WTC11 (cell line): ENCODE measurements at regions not wholly inside any gene's neighbourhood (a gene's known extent, or its start where the extent isn't known, plus 50 kb on each side); places are given as distances from the start of the nearest gene placed in this dataset.
"Not testable (repeated sequence)": the region's sequence is repeated elsewhere in the genome, so short reads cannot be mapped to it uniquely, and the experiment has no call there.

Source experiments
- ATAC-seq: fragments of 200-7000 bp; cut with Tn5 transposase; 2 replicates; pipeline ENCODE4 v1.10.0; 2021; ENCODE audit warnings: mild to moderate bottlenecking, moderate library complexity
- CTCF ChIA-PET: fragments of 300-600 bp; sonication (Branson Sonifier 250); formaldehyde crosslinking; loops from one replicate; lab custom pipeline; 2021; ENCODE audit warnings: antibody characterized with exemption; lab: Charles Lee
- POLR2A ChIA-PET: fragments of 350-600 bp; sonication (Branson Sonifier 250); formaldehyde crosslinking; loops from one replicate; lab custom pipeline; 2021; ENCODE audit warnings: antibody characterized with exemption; lab: Charles Lee
- DNase-seq: peaks from one replicate; pipeline ENCODE4 v3.0.0; 2021; ENCODE audit warnings: low spot score
- H3K27ac Mint-ChIP-seq: 2 replicates; pipeline ENCODE4 v1.8.0; 2021; ENCODE audit warnings: mixed read lengths
- H3K27me3 Mint-ChIP-seq: 2 replicates; pipeline ENCODE4 v1.8.0; 2021; ENCODE audit warnings: low read depth, mild to moderate bottlenecking, moderate library complexity, mixed read lengths
- H3K36me3 Mint-ChIP-seq: 2 replicates; pipeline ENCODE4 v1.8.0; 2021; ENCODE audit warnings: mixed read lengths
- H3K4me1 Mint-ChIP-seq: 2 replicates; pipeline ENCODE4 v1.8.0; 2022; ENCODE audit warnings: mixed read lengths
- H3K4me3 Mint-ChIP-seq: 2 replicates; pipeline ENCODE4 v1.8.0; 2021; ENCODE audit warnings: mild to moderate bottlenecking, moderate library complexity, mixed read lengths
- H3K9me3 Mint-ChIP-seq: 2 replicates; pipeline ENCODE4 v1.8.0; 2021; ENCODE audit warnings: mixed read lengths
- ATF1 ChIP-seq: sonication (generic); formaldehyde crosslinking; IDR thresholded peaks from 2 replicates; pipeline ENCODE4 v1.8.1; 2023; ENCODE audit warnings: mild to moderate bottlenecking, moderate library complexity, missing genetic modification reagents
- ATF3 ChIP-seq: sonication (generic); formaldehyde crosslinking; conservative IDR thresholded peaks from 2 replicates; pipeline ENCODE4 v1.8.1; 2022; ENCODE audit warnings: mild to moderate bottlenecking, missing genetic modification reagents
- ESRRA ChIP-seq: sonication (generic); formaldehyde crosslinking; IDR thresholded peaks from 2 replicates; pipeline ENCODE4 v1.8.1; 2022; ENCODE audit warnings: mild to moderate bottlenecking, missing genetic modification reagents, borderline replicate concordance
- FOXK1 ChIP-seq: sonication (generic); formaldehyde crosslinking; IDR thresholded peaks from 2 replicates; pipeline ENCODE4 v1.8.0; 2022; ENCODE audit warnings: mild to moderate bottlenecking, moderate library complexity, missing genetic modification reagents
- GRHL2 ChIP-seq: fragments of 250-450 bp; sonication (Bioruptor Pico); IDR thresholded peaks from 2 replicates; pipeline ENCODE4 v1.8.0; 2022; ENCODE audit warnings: mild to moderate bottlenecking, moderate library complexity; ENCODE audit not compliant: insufficient replicate concordance, severe bottlenecking
- GTF2I ChIP-seq: fragments of 250-450 bp; sonication (Bioruptor Pico); conservative IDR thresholded peaks from 2 replicates; pipeline ENCODE4 v1.4.0; 2021; ENCODE audit warnings: mild to moderate bottlenecking
- MXD4 ChIP-seq: fragments of 250-450 bp; sonication (Bioruptor Pico); IDR thresholded peaks from 2 replicates; pipeline ENCODE4 v1.8.0; 2021; ENCODE audit warnings: mild to moderate bottlenecking, moderate library complexity, borderline replicate concordance
- NFATC4 ChIP-seq: fragments of 250-450 bp; sonication (Bioruptor Pico); IDR thresholded peaks from 2 replicates; pipeline ENCODE4 v1.9.0; 2021; ENCODE audit warnings: mild to moderate bottlenecking
- NR1H2 ChIP-seq: sonication (generic); formaldehyde crosslinking; IDR thresholded peaks from 2 replicates; pipeline ENCODE4 v1.9.0; 2021; ENCODE audit warnings: mild to moderate bottlenecking, moderate library complexity, missing genetic modification reagents
- SMAD3 ChIP-seq: sonication (generic); formaldehyde crosslinking; IDR thresholded peaks from 2 replicates; pipeline ENCODE4 v1.8.0; 2022; ENCODE audit warnings: missing genetic modification reagents, mild to moderate bottlenecking, borderline replicate concordance
- SMAD4 ChIP-seq: sonication (generic); formaldehyde crosslinking; IDR thresholded peaks from 2 replicates; pipeline ENCODE4 v1.8.0; 2022; ENCODE audit warnings: mild to moderate bottlenecking, missing genetic modification reagents
- STAT6 ChIP-seq: sonication (generic); formaldehyde crosslinking; conservative IDR thresholded peaks from 2 replicates; pipeline ENCODE4 v1.8.1; 2023; ENCODE audit warnings: mild to moderate bottlenecking, low read depth, missing genetic modification reagents, moderate library complexity
- TCF7 ChIP-seq: sonication (generic); formaldehyde crosslinking; IDR thresholded peaks from 2 replicates; pipeline ENCODE4 v1.8.0; 2022; ENCODE audit warnings: mild to moderate bottlenecking, low read depth, missing genetic modification reagents, moderate library complexity
- TEAD4 ChIP-seq: sonication (generic); formaldehyde crosslinking; IDR thresholded peaks from 2 replicates; pipeline ENCODE4 v1.8.0; 2022; ENCODE audit warnings: mild to moderate bottlenecking, missing genetic modification reagents
- USF1 ChIP-seq: sonication (generic); formaldehyde crosslinking; IDR thresholded peaks from 2 replicates; pipeline ENCODE4 v1.8.0; 2022; ENCODE audit warnings: mild to moderate bottlenecking, missing genetic modification reagents
- ZNF138 ChIP-seq: sonication (generic); formaldehyde crosslinking; conservative IDR thresholded peaks from 2 replicates; pipeline ENCODE4 v1.8.1; 2022; ENCODE audit warnings: mild to moderate bottlenecking, moderate library complexity, missing genetic modification reagents
- ZNF416 ChIP-seq: fragments of 250-450 bp; sonication (Bioruptor Pico); IDR thresholded peaks from 2 replicates; pipeline ENCODE4 v1.9.0; 2021; ENCODE audit warnings: mild to moderate bottlenecking, inconsistent platforms
- ZNF512 ChIP-seq: sonication (generic); formaldehyde crosslinking; IDR thresholded peaks from 2 replicates; pipeline ENCODE4 v1.8.1; 2022; ENCODE audit warnings: missing genetic modification reagents, borderline replicate concordance

GRCh38 chr14:54023027-54023426, 66.4 kb upstream of the BMP4 start (continued):
- TF ChIP-seq TCF7 (CRISPR knock-in tag) (no peak), ATF1 (CRISPR knock-in tag) (no peak), GRHL2 (CRISPR knock-in tag) (no peak), NR1H2 (CRISPR knock-in tag) (no peak), ZNF138 (no peak), FOXK1 (CRISPR knock-in tag) (no peak), USF1 (CRISPR knock-in tag) (no peak), GTF2I (CRISPR knock-in tag) (no peak), NFATC4 (no peak), SMAD4 (CRISPR knock-in tag) (no peak)

- peak; percentile 12 for DNase-seq
- Mint-ChIP-seq H3K27me3 (no peaks in the 10 kb centered on the region), H3K4me3 (no peak overlapping the region), H3K4me1 (no peaks in the 10 kb centered on the region), H3K27ac (no peak overlapping the region), H3K36me3 (peaks cover 18% of the 10 kb centered on the region)
- TF ChIP-seq ZNF416 (CRISPR knock-in tag) (no peak), NR1H2 (CRISPR knock-in tag) (no peak), SMAD4 (CRISPR knock-in tag) (no peak), FOXK1 (CRISPR knock-in tag) (no peak), ATF3 (CRISPR knock-in tag) (no peak), ZNF512 (CRISPR knock-in tag) (no peak), TCF7 (CRISPR knock-in tag) (no peak), MXD4 (CRISPR knock-in tag) (no peak), SMAD3 (CRISPR knock-in tag) (no peak), TEAD4 (no peak)
- TF ChIP-seq, all 79 proteins: peak for 0
- POLR2A ChIA-PET: no interaction called here
- CTCF ChIA-PET: no interaction called here
- no peak for ATAC-seq
- peaks cover 31% of the 10 kb centered on the region for H3K9me3 Mint-ChIP-seq
Observed at GRCh38 chr14:54025661-54026060, 69.0 kb upstream of the BMP4 start.

GRCh38 chr14:54026671-54027070, 70.0 kb upstream of the BMP4 start:
- ATAC-seq (no peak), DNase-seq (no peak)
- Mint-ChIP-seq H3K4me1 (no peaks in the 10 kb centered on the region), H3K9me3 (peaks cover 27% of the 10 kb centered on the region), H3K27ac (no peak overlapping the region), H3K27me3 (no peaks in the 10 kb centered on the region), H3K36me3 (peaks cover 15% of the 10 kb centered on the region), H3K4me3 (no peak overlapping the region)
- TF ChIP-seq STAT6 (CRISPR knock-in tag) (no peak), ZNF512 (CRISPR knock-in tag) (no peak), ESRRA (no peak)
- CTCF ChIA-PET: no interaction called here
- POLR2A ChIA-PET: no interaction called here

- H3K27ac Mint-ChIP-seq, POLR2A ChIA-PET, H3K4me1 Mint-ChIP-seq, ATAC-seq, CTCF ChIA-PET, H3K4me3 Mint-ChIP-seq, H3K27me3 Mint-ChIP-seq, DNase-seq: not testable (repeated sequence)
- Mint-ChIP-seq H3K9me3 (peaks cover 52% of the 10 kb centered on the region), H3K36me3 (peaks cover 41% of the 10 kb centered on the region)
Observed at GRCh38 chr14:54030996-54031395, 74.4 kb upstream of the BMP4 start.

GRCh38 chr14:54033285-54033684, 76.7 kb upstream of the BMP4 start:
- H3K9me3 Mint-ChIP-seq: peaks cover 59% of the 10 kb centered on the region
- POLR2A ChIA-PET, ATAC-seq: not testable (repeated sequence)

More at GRCh38 chr14:54033285-54033684, 76.7 kb upstream of the BMP4 start:
- H3K27ac Mint-ChIP-seq, H3K27me3 Mint-ChIP-seq, H3K4me1 Mint-ChIP-seq, H3K4me3 Mint-ChIP-seq, DNase-seq, CTCF ChIA-PET: not testable (repeated sequence)
- H3K36me3 Mint-ChIP-seq: peaks cover 41% of the 10 kb centered on the region
